GM12874 (cell line): ENCODE measurements at regions not wholly inside any gene's neighbourhood (a gene's known extent, or its start where the extent isn't known, plus 50 kb on each side); places are given as distances from the start of the nearest gene placed in this dataset.

Experiments
- CTCF ChIP-seq: IDR thresholded peaks from 2 replicates; pipeline ENCODE4 v1.5.1; 2011; ENCODE audit warnings: low read depth, mild to moderate bottlenecking, control low read depth, low read length, moderate library complexity; ENCODE audit not compliant: insufficient read depth

GRCh38 chr7:18356191-18356645 lies 139.3 kb upstream of the HDAC9 start:
- TF ChIP-seq CTCF: peak; percentile 44

- TF ChIP-seq CTCF: peak; percentile 29; the same call in 1 of the 2 replicates
Observed at GRCh38 chr7:18357691-18358090, 137.9 kb upstream of the HDAC9 start.

- TF ChIP-seq CTCF: no peak
Observed at GRCh38 chr7:18361756-18362155, 133.8 kb upstream of the HDAC9 start.

GRCh38 chr7:18363751-18364380 lies 131.7 kb upstream of the HDAC9 start:
- TF ChIP-seq CTCF: no peak

GRCh38 chr7:18364396-18364795 lies 131.2 kb upstream of the HDAC9 start:
- no peak for TF ChIP-seq CTCF

GRCh38 chr7:18366394-18366793 lies 129.2 kb upstream of the HDAC9 start:
- no peak for TF ChIP-seq CTCF

- TF ChIP-seq CTCF: no peak
Observed at GRCh38 chr7:18369011-18369410, 126.5 kb upstream of the HDAC9 start.

GRCh38 chr7:18370633-18371032 lies 124.9 kb upstream of the HDAC9 start:
- TF ChIP-seq CTCF: no peak
